ENCODE measurements at regions not wholly inside any gene's neighbourhood (a gene's known extent, or its start where the extent isn't known, plus 50 kb on each side); places are given as distances from the start of the nearest gene placed in this dataset.

DNA sequence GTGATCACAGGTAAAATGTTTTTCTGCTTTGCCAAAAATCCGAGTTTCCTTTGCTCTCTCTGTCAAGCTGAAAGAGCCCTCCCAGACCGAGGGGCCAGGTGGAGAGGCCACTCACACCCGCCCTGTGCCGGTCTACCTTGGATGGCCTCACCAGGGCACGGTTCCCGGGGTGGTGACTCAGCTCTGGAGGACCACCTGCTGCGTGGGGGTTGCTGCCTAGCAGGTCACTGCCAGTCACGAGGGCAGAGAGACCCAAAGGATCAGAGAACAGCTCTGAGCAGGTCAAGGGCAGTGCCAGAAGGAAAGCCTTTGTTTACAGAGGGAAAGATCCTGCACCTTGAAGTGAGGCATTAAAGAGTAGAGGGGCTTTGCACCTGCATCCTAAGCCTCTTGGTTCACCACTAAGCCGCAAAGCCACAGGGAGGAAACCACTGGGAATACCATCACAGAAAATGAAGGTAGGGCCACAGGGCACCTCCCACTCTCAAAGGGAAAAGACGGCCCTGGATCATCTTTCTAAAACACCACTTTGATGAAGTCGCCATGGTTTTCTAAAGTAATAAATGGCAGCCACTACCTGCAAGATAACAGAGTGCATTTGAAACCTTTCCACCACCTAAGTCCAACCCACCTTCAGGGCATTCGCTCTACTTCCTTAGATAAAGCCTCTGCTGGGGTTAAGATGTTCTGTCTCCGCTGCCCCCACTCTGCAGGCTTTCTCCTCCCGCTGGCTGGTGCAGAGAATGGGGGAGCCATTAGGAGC, 160.3 kb upstream of the KLF14 start (continued):
- TF ChIP-seq, protein P1, sequence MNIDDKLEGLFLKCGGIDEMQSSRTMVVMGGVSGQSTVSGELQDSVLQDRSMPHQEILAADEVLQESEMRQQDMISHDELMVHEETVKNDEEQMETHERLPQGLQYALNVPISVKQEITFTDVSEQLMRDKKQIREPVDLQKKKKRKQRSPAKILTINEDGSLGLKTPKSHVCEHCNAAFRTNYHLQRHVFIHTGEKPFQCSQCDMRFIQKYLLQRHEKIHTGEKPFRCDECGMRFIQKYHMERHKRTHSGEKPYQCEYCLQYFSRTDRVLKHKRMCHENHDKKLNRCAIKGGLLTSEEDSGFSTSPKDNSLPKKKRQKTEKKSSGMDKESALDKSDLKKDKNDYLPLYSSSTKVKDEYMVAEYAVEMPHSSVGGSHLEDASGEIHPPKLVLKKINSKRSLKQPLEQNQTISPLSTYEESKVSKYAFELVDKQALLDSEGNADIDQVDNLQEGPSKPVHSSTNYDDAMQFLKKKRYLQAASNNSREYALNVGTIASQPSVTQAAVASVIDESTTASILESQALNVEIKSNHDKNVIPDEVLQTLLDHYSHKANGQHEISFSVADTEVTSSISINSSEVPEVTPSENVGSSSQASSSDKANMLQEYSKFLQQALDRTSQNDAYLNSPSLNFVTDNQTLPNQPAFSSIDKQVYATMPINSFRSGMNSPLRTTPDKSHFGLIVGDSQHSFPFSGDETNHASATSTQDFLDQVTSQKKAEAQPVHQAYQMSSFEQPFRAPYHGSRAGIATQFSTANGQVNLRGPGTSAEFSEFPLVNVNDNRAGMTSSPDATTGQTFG (tag by site-specific recombination; IDR thresholded peaks at IDR 0.05; ENCODE audit: borderline replicate concordance) = no peak
- TF ChIP-seq ZNF112 (tag by site-specific recombination; IDR thresholded peaks at IDR 0.05) (no peak), MYNN (tag by site-specific recombination; IDR thresholded peaks at IDR 0.05; ENCODE audit: borderline replicate concordance) (no peak), WT1 (tag by site-specific recombination; IDR thresholded peaks at IDR 0.05) (peak; percentile 30; the same call in 1 of the 2 replicates), ZSCAN30 (tag by site-specific recombination; IDR thresholded peaks at IDR 0.05) (no peak), ZNF132 (tag by site-specific recombination; IDR thresholded peaks at IDR 0.05; ENCODE audit: borderline replicate concordance) (no peak), BCL11A (tag by site-specific recombination; IDR thresholded peaks at IDR 0.05; ENCODE audit: low read depth) (peak; percentile 71), ZNF239 (tag by site-specific recombination; IDR thresholded peaks at IDR 0.05) (no peak), HOXC10 (CRISPR knock-in tag; IDR thresholded peaks at IDR 0.05) (no peak), ZNF501 (tag by site-specific recombination; IDR thresholded peaks at IDR 0.05) (no peak), ZNF555 (tag by site-specific recombination; conservative IDR thresholded peaks at IDR 0.05) (no peak), ZNF549 (tag by site-specific recombination; IDR thresholded peaks at IDR 0.05) (no peak), ZNF423 (tag by site-specific recombination; IDR thresholded peaks at IDR 0.05) (peak; percentile 49; the same call in 1 of the 2 replicates), SCRT1 (tag by site-specific recombination; IDR thresholded peaks at IDR 0.05; ENCODE audit: borderline replicate concordance) (peak; percentile 36; the same call in 1 of the 2 replicates), ZNF776 (tag by site-specific recombination; IDR thresholded peaks at IDR 0.05; ENCODE audit: borderline replicate concordance) (no peak), ZNF548 (tag by site-specific recombination; IDR thresholded peaks at IDR 0.05) (no peak), ZNF654 (tag by site-specific recombination; IDR thresholded peaks at IDR 0.05; ENCODE audit: low read depth) (no peak), ZNF664 (tag by site-specific recombination; IDR thresholded peaks at IDR 0.05) (no peak), ZNF10 (tag by site-specific recombination; IDR thresholded peaks at IDR 0.05) (peak; percentile 74; the same call in 1 of the 2 replicates), ZBTB1 (tag by site-specific recombination; IDR thresholded peaks at IDR 0.05) (no peak), SP7 (tag by site-specific recombination; IDR thresholded peaks at IDR 0.05) (peak; percentile 90), ZNF133 (tag by site-specific recombination; IDR thresholded peaks at IDR 0.05) (no peak), ZBTB20 (tag by site-specific recombination; IDR thresholded peaks at IDR 0.05) (no peak), MEIS1 (CRISPR knock-in tag; IDR thresholded peaks at IDR 0.05; ENCODE audit: borderline replicate concordance) (no peak), ZNF624 (tag by site-specific recombination; IDR thresholded peaks at IDR 0.05) (no peak), GLIS1 (tag by site-specific recombination; IDR thresholded peaks at IDR 0.05) (peak; percentile 90)
- TF ChIP-seq, protein P2, sequence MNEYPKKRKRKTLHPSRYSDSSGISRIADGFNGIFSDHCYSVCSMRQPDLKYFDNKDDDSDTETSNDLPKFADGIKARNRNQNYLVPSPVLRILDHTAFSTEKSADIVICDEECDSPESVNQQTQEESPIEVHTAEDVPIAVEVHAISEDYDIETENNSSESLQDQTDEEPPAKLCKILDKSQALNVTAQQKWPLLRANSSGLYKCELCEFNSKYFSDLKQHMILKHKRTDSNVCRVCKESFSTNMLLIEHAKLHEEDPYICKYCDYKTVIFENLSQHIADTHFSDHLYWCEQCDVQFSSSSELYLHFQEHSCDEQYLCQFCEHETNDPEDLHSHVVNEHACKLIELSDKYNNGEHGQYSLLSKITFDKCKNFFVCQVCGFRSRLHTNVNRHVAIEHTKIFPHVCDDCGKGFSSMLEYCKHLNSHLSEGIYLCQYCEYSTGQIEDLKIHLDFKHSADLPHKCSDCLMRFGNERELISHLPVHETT (tag by site-specific recombination; IDR thresholded peaks at IDR 0.05) = 0 out of 2 replicates have a peak, but pooled peaks have one; percentile 25
- TF ChIP-seq, protein P3, sequence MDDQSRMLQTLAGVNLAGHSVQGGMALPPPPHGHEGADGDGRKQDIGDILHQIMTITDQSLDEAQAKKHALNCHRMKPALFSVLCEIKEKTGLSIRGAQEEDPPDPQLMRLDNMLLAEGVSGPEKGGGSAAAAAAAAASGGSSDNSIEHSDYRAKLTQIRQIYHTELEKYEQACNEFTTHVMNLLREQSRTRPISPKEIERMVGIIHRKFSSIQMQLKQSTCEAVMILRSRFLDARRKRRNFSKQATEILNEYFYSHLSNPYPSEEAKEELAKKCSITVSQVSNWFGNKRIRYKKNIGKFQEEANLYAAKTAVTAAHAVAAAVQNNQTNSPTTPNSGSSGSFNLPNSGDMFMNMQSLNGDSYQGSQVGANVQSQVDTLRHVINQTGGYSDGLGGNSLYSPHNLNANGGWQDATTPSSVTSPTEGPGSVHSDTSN (CRISPR knock-in tag; IDR thresholded peaks at IDR 0.05) = no peak
- TF ChIP-seq, protein P4, sequence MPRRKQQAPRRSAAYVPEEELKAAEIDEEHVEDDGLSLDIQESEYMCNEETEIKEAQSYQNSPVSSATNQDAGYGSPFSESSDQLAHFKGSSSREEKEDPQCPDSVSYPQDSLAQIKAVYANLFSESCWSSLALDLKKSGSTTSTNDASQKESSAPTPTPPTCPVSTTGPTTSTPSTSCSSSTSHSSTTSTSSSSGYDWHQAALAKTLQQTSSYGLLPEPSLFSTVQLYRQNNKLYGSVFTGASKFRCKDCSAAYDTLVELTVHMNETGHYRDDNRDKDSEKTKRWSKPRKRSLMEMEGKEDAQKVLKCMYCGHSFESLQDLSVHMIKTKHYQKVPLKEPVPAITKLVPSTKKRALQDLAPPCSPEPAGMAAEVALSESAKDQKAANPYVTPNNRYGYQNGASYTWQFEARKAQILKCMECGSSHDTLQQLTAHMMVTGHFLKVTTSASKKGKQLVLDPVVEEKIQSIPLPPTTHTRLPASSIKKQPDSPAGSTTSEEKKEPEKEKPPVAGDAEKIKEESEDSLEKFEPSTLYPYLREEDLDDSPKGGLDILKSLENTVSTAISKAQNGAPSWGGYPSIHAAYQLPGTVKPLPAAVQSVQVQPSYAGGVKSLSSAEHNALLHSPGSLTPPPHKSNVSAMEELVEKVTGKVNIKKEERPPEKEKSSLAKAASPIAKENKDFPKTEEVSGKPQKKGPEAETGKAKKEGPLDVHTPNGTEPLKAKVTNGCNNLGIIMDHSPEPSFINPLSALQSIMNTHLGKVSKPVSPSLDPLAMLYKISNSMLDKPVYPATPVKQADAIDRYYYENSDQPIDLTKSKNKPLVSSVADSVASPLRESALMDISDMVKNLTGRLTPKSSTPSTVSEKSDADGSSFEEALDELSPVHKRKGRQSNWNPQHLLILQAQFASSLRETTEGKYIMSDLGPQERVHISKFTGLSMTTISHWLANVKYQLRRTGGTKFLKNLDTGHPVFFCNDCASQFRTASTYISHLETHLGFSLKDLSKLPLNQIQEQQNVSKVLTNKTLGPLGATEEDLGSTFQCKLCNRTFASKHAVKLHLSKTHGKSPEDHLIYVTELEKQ (tag by site-specific recombination; IDR thresholded peaks at IDR 0.05; ENCODE audit: borderline replicate concordance) = no peak
- TF ChIP-seq, protein P5, sequence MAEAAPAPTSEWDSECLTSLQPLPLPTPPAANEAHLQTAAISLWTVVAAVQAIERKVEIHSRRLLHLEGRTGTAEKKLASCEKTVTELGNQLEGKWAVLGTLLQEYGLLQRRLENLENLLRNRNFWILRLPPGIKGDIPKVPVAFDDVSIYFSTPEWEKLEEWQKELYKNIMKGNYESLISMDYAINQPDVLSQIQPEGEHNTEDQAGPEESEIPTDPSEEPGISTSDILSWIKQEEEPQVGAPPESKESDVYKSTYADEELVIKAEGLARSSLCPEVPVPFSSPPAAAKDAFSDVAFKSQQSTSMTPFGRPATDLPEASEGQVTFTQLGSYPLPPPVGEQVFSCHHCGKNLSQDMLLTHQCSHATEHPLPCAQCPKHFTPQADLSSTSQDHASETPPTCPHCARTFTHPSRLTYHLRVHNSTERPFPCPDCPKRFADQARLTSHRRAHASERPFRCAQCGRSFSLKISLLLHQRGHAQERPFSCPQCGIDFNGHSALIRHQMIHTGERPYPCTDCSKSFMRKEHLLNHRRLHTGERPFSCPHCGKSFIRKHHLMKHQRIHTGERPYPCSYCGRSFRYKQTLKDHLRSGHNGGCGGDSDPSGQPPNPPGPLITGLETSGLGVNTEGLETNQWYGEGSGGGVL (tag by site-specific recombination; IDR thresholded peaks at IDR 0.05) = no peak

Data from HEK293 (cell line).